Limb (tissue), 2 donors: ENCODE measurements at regions not wholly inside any gene's neighbourhood (a gene's known extent, or its start where the extent isn't known, plus 50 kb on each side); places are given as distances from the start of the nearest gene placed in this dataset.

Source experiments
- DNase-seq, 2 donors: peaks; one replicate each; pipeline ENCODE4 v3.0.0-alpha.2; 2016; ENCODE audit errors: extremely low spot score in 2 of 2

DNA sequence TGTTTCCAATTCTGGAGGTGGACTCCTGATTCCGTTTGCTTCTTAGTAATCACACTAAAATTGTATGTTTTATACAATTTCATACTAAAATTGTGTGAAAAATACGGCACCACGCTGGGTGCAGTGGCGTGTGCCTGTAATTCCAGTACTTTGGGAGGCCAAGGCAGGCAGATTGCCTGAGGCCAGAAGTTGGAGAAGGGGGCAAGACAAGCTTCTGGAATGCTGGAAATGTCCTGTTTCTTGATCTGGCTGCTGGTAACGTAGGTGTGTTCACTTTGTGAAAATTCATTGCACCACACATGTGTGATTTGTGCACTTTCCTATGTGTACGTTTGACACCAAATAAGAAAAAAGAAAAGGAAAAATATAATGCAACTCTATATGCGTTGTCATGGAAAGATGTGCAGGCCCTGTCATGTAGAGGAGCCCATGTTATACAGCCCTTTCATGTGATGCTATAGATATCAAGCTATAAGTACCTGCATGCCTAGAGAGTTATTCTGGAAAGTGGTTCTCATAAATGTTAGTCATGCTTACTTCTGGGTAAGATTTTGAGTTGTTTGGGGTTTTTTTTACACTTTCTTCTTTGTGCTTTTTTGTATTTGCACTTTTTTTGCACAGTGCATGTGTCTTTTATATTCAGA, 119.9 kb downstream of the TMEM174 start:
- no peak for DNase-seq

DNA sequence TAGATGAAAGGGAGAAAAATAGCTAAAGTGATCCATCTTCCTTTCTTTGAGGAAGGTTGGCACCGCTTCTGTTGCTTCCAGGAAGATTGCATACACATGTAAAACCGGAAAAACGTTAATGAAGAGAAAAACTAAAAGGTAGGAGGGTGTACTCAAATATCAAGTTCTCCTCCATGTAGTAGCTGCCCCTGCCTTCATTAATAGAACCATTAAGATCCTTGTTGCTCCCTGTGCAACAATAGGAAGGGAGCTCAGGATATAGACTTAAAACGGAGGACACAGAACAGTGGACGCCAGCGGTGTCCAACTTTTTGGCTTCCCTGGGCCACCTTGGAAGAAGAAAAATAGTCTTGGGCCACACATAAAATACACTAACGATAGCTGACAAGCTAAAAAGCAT, 118.9 kb downstream of the TMEM174 start:
- no peak for DNase-seq

DNA sequence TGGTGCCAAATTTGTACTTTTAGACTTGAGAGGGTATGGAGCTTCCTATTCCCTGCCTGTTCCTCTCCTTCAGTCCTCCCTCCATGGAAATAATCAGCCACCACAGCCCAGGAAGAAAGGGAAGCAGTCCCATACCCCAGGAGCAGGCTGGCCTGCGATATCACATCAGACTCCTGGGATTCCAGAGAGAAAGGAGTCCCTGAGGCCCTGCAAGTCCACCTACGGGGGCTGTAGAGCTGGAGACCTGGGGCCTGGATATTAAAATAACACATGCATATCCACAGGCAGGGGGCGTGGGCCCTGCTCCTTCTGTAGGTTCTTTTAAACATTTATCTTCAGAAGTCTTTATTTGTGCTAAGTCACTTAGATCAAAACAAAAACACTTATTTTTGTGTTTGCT, 117.2 kb downstream of the TMEM174 start:
- DNase-seq = no peak

- DNase-seq = no peak
Measured at GRCh38 chr5:73288803-73289720, 116.1 kb downstream of the TMEM174 start.

GRCh38 chr5:73286896-73287295, 113.9 kb downstream of the TMEM174 start:
- no peak for DNase-seq

GRCh38 chr5:73284985-73285384, 112.0 kb downstream of the TMEM174 start:
- DNase-seq = no peak

- DNase-seq = no peak
Measured at GRCh38 chr5:73284220-73284795, 111.3 kb downstream of the TMEM174 start.

GRCh38 chr5:73282923-73283322, 109.9 kb downstream of the TMEM174 start:
- no peak for DNase-seq

- DNase-seq = no peak
Measured at GRCh38 chr5:73282383-73282782, 109.4 kb downstream of the TMEM174 start.

GRCh38 chr5:73280821-73281746, 108.1 kb downstream of the TMEM174 start:
- DNase-seq = no peak

GRCh38 chr5:73280386-73280785, 107.4 kb downstream of the TMEM174 start:
- no peak for DNase-seq

DNA sequence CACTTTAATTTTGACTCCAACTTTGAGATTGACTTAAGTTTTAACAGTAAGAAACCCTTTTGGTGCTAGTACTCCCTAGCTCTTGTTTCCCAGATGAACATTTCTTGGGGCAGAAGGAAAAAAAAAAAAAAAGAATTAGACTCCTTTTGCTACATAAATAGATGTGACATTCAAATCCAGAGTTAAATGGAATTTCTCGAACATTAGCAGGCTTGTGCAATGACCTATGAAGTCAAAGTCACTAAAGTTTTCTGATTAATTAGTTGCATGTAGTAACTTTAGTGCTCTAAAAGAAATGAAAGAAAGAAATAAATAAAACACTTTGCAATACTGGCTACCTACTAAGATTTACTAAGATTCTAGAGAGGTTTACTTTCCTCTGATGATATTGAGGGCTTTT, 106.8 kb downstream of the TMEM174 start:
- no peak for DNase-seq

DNA sequence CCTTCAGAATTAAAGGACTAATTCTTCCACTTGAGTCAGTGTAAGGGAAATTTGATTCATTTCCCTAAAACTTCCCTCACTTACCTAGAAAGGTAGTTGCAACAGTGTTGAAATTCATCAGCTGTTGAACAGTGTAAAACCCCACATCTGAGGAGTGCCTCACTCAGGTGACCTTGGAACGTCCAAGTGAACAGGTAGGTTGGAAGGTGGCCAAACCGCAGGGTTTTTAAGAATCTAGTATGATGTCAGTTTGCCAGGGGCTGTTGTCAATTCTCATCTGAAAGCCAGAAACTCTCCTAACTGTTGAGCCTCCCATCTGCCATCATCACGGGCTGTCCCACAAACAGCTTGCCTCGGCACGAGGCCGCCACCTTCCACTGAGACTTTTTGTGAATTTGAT, 105.7 kb downstream of the TMEM174 start:
- DNase-seq = no peak

- peak in 1 of 2 donors; percentile 50 for DNase-seq
Measured at GRCh38 chr5:73274881-73275663, 102.1 kb downstream of the TMEM174 start.

DNA sequence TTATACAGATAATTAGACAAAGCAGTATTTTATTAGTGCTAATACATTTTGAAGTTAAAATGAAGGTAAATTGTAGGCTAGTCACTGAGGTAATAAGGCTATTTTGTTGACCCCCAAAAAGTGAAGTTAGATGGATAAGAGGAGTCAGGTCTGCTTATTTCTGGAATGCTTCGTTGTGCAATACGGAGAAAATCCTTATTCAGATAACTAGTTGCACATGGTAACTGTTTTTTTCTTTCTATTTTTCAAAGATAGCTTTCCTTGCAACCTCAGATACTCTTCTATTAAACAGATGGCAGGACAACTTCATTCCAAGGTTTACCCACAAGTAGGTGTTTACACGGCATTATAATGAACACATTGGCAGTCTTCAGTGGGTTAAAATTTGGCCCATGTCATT, 101.1 kb downstream of the TMEM174 start:
- DNase-seq = no peak

DNA sequence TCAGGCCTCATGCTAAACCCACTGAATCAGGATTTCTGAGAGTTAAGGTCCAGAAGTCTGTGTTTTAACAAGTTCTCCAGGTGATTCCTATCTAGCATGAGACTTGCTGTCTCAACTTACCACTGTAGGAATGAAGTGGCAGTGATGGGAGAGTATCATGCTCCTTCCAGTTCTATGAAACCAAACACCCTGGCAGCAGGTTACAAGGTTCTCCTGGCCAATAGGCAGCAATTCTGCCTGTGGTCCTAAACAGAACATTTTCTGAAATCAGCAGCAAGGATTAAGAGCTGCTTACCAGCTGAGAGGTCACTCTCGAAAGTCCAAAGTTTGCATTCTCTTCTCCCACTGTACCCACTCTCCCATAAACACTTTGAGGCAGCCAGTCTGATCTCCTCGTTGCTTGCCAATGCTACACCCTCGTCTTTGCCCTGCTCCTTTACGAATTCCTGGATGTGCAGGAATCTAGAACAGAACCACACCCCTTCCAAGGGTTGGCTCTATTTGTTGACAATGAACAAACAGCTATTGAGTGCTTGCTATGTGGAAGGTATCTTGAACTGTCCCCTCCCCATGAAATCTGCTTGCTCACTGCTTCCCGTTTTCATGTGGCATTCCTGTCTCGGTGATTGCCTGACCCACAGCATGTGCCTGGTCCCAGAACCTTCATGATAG, 100.5 kb downstream of the TMEM174 start:
- DNase-seq = no peak

- DNase-seq = no peak
Measured at GRCh38 chr5:73272351-73272750, 99.4 kb downstream of the TMEM174 start.

DNA sequence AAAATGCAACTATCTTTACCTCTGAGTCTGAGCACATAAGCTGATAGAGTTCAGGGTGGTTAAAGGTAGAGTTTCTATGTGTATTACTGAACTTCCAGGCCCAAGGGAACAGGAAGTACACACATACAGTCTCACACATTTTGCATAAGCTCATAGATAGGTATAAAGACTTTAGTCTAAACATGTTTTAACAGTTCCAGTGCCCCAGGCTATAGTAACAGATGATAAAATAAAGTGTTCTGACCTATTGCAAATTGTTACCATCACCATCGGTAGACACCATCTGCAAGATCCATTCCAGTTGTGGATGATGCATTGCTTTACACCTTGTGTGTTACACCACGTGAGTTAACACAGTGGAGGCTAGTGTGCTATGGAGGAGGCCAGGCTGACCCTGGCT, 95.8 kb downstream of the TMEM174 start:
- DNase-seq = no peak

GRCh38 chr5:73267766-73268435, 94.9 kb downstream of the TMEM174 start:
- no peak for DNase-seq
